ENCODE measurements at regions not wholly inside any gene's neighbourhood (a gene's known extent, or its start where the extent isn't known, plus 50 kb on each side); places are given as distances from the start of the nearest gene placed in this dataset.

GRCh38 chr18:73829146-73829545 is 318.5 kb downstream of the FBXO15 start:
- Histone ChIP-seq H3K4me3 (no peak overlapping the region), H3K36me3 (ENCODE audit: insufficient read depth) (no peaks in the 10 kb centered on the region), H3K9me2 (ENCODE audit: insufficient read depth) (peaks cover 19% of the 10 kb centered on the region; the same call in 1 of the 2 replicates), H3F3A (replicated peaks; ENCODE audit: low read depth) (no peaks in the 10 kb centered on the region), H4K20me1 (replicated peaks; ENCODE audit: insufficient read depth) (no peaks in the 10 kb centered on the region), H3K27me3 (ENCODE audit: insufficient read depth) (no peaks in the 10 kb centered on the region), H3K4me1 (ENCODE audit: insufficient read depth) (no peaks in the 10 kb centered on the region), H3K79me2 (replicated peaks; ENCODE audit: insufficient read depth) (no peaks in the 10 kb centered on the region), H3K4me2 (no peak overlapping the region), H2AFZ (no peak overlapping the region), H3K27ac (ENCODE audit: low read depth) (no peak overlapping the region)
- H3K4me1 Mint-ChIP-seq = peaks cover 4% of the 10 kb centered on the region; the same call in 2 of the 3 replicates
- TF ChIP-seq REST (IDR thresholded peaks at IDR 0.05; ENCODE audit: unreplicated experiment) (no peak), NANOG (IDR thresholded peaks at IDR 0.05; ENCODE audit: borderline replicate concordance) (no peak), ZNF114 (CRISPR knock-in tag; IDR thresholded peaks at IDR 0.05) (no peak), EZH2 (IDR thresholded peaks at IDR 0.05; ENCODE audit: low read depth, unreplicated experiment) (no peak), ZNF331 (CRISPR knock-in tag; IDR thresholded peaks at IDR 0.05; ENCODE audit: low read depth) (no peak)
- H3K27ac Mint-ChIP-seq = no peak overlapping the region
- no peaks in the 10 kb centered on the region for H3K36me3 Mint-ChIP-seq (ENCODE audit: low read depth)
- no peak overlapping the region for H3K4me3 Mint-ChIP-seq
- H3K27me3 Mint-ChIP-seq (ENCODE audit: insufficient read depth, low read depth, poor library complexity) = peaks cover 7% of the 10 kb centered on the region
- H3K9me3 Mint-ChIP-seq = peaks cover 3% of the 10 kb centered on the region; the same call in 2 of the 3 replicates
- no peak for DNase-seq (ENCODE audit: low spot score)
- ATAC-seq = no peak

DNA sequence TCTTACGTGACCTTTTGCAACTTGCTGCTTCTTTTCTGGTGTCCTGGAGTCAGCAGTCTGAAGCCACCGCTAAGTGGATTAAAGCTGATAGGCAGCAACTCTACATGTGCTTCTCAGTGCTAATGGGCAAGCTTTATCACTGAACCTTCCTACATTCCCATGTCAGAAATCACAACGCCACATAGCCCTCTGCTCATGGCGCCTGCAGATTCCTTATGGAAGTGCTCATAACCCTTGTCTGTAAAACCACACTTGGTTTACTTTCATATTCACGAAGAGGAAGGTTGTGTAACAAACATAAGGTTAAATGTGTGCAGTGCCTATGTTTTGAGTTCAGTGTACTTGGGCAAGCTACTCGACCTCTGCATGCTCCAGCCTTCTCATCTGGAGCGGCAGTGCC is 319.8 kb downstream of the FBXO15 start:
- H4K20me1 ChIP-seq (replicated peaks; ENCODE audit: insufficient read depth) = no peaks in the 10 kb centered on the region
- H3K9me3 Mint-ChIP-seq = peaks cover 3% of the 10 kb centered on the region; the same call in 2 of the 3 replicates
- H3K79me2 ChIP-seq (replicated peaks; ENCODE audit: insufficient read depth) = no peaks in the 10 kb centered on the region
- H3K27me3 ChIP-seq (ENCODE audit: insufficient read depth) = no peaks in the 10 kb centered on the region
- no peaks in the 10 kb centered on the region for H3K36me3 ChIP-seq (ENCODE audit: insufficient read depth)
- H3K4me2 ChIP-seq = no peak overlapping the region
- DNase-seq (ENCODE audit: low spot score) = no peak
- no peak for TF ChIP-seq CTCF (conservative IDR thresholded peaks at IDR 0.05; ENCODE audit: low read depth in 2 of 2)
- peaks cover 4% of the 10 kb centered on the region; the same call in 2 of the 3 replicates for H3K4me1 Mint-ChIP-seq
- H3K4me1 ChIP-seq (ENCODE audit: insufficient read depth) = no peaks in the 10 kb centered on the region
- no peak overlapping the region for H3K27ac Mint-ChIP-seq
- H3K4me3 Mint-ChIP-seq = no peak overlapping the region
- H2AFZ ChIP-seq = no peak overlapping the region
- no peak for ATAC-seq
- H3K9me2 ChIP-seq (ENCODE audit: insufficient read depth) = peaks cover 17% of the 10 kb centered on the region; the same call in 1 of the 2 replicates
- H3F3A ChIP-seq (replicated peaks; ENCODE audit: low read depth) = no peaks in the 10 kb centered on the region
- no peak overlapping the region for H3K27ac ChIP-seq (ENCODE audit: low read depth)
- H3K36me3 Mint-ChIP-seq (ENCODE audit: low read depth) = no peaks in the 10 kb centered on the region
- H3K27me3 Mint-ChIP-seq (ENCODE audit: insufficient read depth, low read depth, poor library complexity) = peaks cover 7% of the 10 kb centered on the region
- H3K4me3 ChIP-seq = no peak overlapping the region

Measured in GM23338 (cell line).